CD14-positive monocyte (primary cell): ENCODE measurements at regions not wholly inside any gene's neighbourhood (a gene's known extent, or its start where the extent isn't known, plus 50 kb on each side); places are given as distances from the start of the nearest gene placed in this dataset.

Experiments used
- DNase-seq, 3 donors: peaks; one replicate each; pipeline ENCODE4 v3.0.0-alpha.2; 2011 to 2022
- H2AFZ ChIP-seq: 2 replicates; pipeline ENCODE4 v1.6.0; 2012; ENCODE audit warnings: mild to moderate bottlenecking, low read depth, low read length, inconsistent platforms; ENCODE audit not compliant: insufficient read depth, poor library complexity, severe bottlenecking
- H3K27ac ChIP-seq, 2 donors: 1 replicate in 1 of 2; 2 replicates in 1 of 2; pipeline ENCODE4 v1.5.1; 2012 to 2013; ENCODE audit warnings: low read length in 2 of 2, control low read depth in 1 of 2, inconsistent platforms in 1 of 2, low read depth in 1 of 2, mild to moderate bottlenecking in 1 of 2
- H3K27me3 ChIP-seq, 2 donors: one replicate each; pipeline versions ENCODE4 v1.6.0 to v1.6.1; 2011 to 2013; ENCODE audit warnings: low read length in 2 of 2; ENCODE audit not compliant: control insufficient read depth in 2 of 2, insufficient read depth in 2 of 2
- H3K36me3 ChIP-seq, 2 donors: replicated peaks in 1 of 2; 1 replicate in 1 of 2; 2 replicates in 1 of 2; pipeline versions ENCODE4 v1.5.1 to v1.6.1; 2012 to 2013; ENCODE audit warnings: low read length in 2 of 2, control low read depth in 1 of 2, inconsistent platforms in 1 of 2, mild to moderate bottlenecking in 1 of 2; ENCODE audit not compliant: insufficient read depth in 2 of 2, control insufficient read depth in 1 of 2
- H3K4me1 ChIP-seq, 2 donors: 1 replicate in 1 of 2; 2 replicates in 1 of 2; pipeline versions ENCODE4 v1.5.1 to v1.6.1; 2012 to 2013; ENCODE audit warnings: low read length in 2 of 2, control low read depth in 1 of 2, inconsistent platforms in 1 of 2, mild to moderate bottlenecking in 1 of 2, moderate library complexity in 1 of 2; ENCODE audit not compliant: insufficient read depth in 2 of 2, control insufficient read depth in 1 of 2
- H3K4me2 ChIP-seq: replicated peaks from 2 replicates; pipeline ENCODE3; 2012; ENCODE audit warnings: low read length, moderate library complexity, mild to moderate bottlenecking; ENCODE audit not compliant: poor library complexity, severe bottlenecking; ENCODE audit errors: extremely low read depth
- H3K4me3 ChIP-seq, 3 experiments: fragments of 200-600 bp in 1 of 3; sonication (generic) in 1 of 3; replicated peaks in 1 of 3; 1 replicate in 2 of 3; 2 replicates in 1 of 3; pipeline ENCODE4 v1.5.1; 2011 to 2013; ENCODE audit warnings: low read length in 3 of 3, mild to moderate bottlenecking in 3 of 3, control low read depth in 2 of 3, low read depth in 2 of 3, inconsistent platforms in 1 of 3, moderate library complexity in 1 of 3
- H3K79me2 ChIP-seq: 2 replicates; pipeline ENCODE4 v1.6.0; 2012; ENCODE audit warnings: mild to moderate bottlenecking, control low read depth, inconsistent platforms, low read length, moderate library complexity; ENCODE audit not compliant: insufficient read depth
- H3K9ac ChIP-seq: 2 replicates; pipeline ENCODE4 v1.6.0; 2017; ENCODE audit warnings: low read length, mild to moderate bottlenecking; ENCODE audit not compliant: insufficient read depth, poor library complexity, severe bottlenecking
- H3K9me3 ChIP-seq, 2 donors: replicated peaks in 1 of 2; 1 replicate in 1 of 2; 2 replicates in 1 of 2; pipeline versions ENCODE4 v1.5.1 to v1.6.1; 2012 to 2013; ENCODE audit warnings: low read length in 2 of 2, control low read depth in 1 of 2; ENCODE audit not compliant: control insufficient read depth in 1 of 2, insufficient read depth in 1 of 2
- H4K20me1 ChIP-seq: 2 replicates; pipeline ENCODE4 v1.6.0; 2012; ENCODE audit warnings: mild to moderate bottlenecking, low read length, control low read depth, moderate library complexity; ENCODE audit not compliant: insufficient read depth
- H3K27ac Mint-ChIP-seq, 7 donors: one replicate each; pipeline ENCODE4 v1.8.0; 2020; ENCODE audit warnings: mild to moderate bottlenecking in 7 of 7, mixed read lengths in 7 of 7, moderate library complexity in 6 of 7, inconsistent platforms in 2 of 7
- H3K27me3 Mint-ChIP-seq, 3 donors: one replicate each; pipeline ENCODE4 v1.8.0; 2021 to 2022; ENCODE audit warnings: low read depth in 3 of 3, mild to moderate bottlenecking in 3 of 3, mixed read lengths in 3 of 3, moderate library complexity in 3 of 3, inconsistent platforms in 1 of 3
- H3K36me3 Mint-ChIP-seq, 2 donors: one replicate each; pipeline ENCODE4 v1.8.0; 2020; ENCODE audit warnings: mixed read lengths in 2 of 2, inconsistent platforms in 1 of 2, mild to moderate bottlenecking in 1 of 2
- H3K4me1 Mint-ChIP-seq: one replicate; pipeline ENCODE4 v1.8.0; 2020; ENCODE audit warnings: mild to moderate bottlenecking, mixed read lengths
- H3K4me3 Mint-ChIP-seq, 2 donors: one replicate each; pipeline ENCODE4 v1.8.0; 2020; ENCODE audit warnings: mild to moderate bottlenecking in 2 of 2, mixed read lengths in 2 of 2, moderate library complexity in 1 of 2
- H3K9me3 Mint-ChIP-seq, 7 donors: one replicate each; pipeline ENCODE4 v1.8.0; 2020 to 2022; ENCODE audit warnings: mixed read lengths in 7 of 7, mild to moderate bottlenecking in 6 of 7, moderate library complexity in 6 of 7, inconsistent platforms in 2 of 7
- WGBS: methylation state at CpG from one replicate; pipeline ENCODE4 v1.1.5; 2013; ENCODE audit warnings: missing lambda C conversion rate; ENCODE audit not compliant: insufficient coverage; 5-methylcytosine and 5-hydroxymethylcytosine counted together
- intact Hi-C, 2 donors: fragments of 100-400 bp; cut with micrococcal nuclease; formaldehyde crosslinking; loops; one replicate each; pipeline versions ENCODE4 v1.15.0 to v1.15.1; 2023
- TF ChIP-seq, protein P1 (sequence below): fragments of 200-600 bp; IDR thresholded peaks from one replicate; pipeline ENCODE4 v1.8.0; 2022; ENCODE audit warnings: antibody characterized with exemption, mild to moderate bottlenecking

- Histone ChIP-seq H3K27me3 (no peaks in the 10 kb centered on the region), H3K36me3 (no peaks in the 10 kb centered on the region), H3K4me1 (peaks cover 0 to 3% of the 10 kb centered on the region in 2 donors), H3K4me2 (no peak overlapping the region), H3K4me3 (no peak overlapping the region), H4K20me1 (no peaks in the 10 kb centered on the region), H3K79me2 (no peaks in the 10 kb centered on the region), H3K9me3 (no peaks in the 10 kb centered on the region), H3K9ac (no peak overlapping the region), H2AFZ (no peak overlapping the region), H3K27ac (no peak overlapping the region)
- H3K27ac Mint-ChIP-seq, result no peak overlapping the region
- TF ChIP-seq, protein P1, sequence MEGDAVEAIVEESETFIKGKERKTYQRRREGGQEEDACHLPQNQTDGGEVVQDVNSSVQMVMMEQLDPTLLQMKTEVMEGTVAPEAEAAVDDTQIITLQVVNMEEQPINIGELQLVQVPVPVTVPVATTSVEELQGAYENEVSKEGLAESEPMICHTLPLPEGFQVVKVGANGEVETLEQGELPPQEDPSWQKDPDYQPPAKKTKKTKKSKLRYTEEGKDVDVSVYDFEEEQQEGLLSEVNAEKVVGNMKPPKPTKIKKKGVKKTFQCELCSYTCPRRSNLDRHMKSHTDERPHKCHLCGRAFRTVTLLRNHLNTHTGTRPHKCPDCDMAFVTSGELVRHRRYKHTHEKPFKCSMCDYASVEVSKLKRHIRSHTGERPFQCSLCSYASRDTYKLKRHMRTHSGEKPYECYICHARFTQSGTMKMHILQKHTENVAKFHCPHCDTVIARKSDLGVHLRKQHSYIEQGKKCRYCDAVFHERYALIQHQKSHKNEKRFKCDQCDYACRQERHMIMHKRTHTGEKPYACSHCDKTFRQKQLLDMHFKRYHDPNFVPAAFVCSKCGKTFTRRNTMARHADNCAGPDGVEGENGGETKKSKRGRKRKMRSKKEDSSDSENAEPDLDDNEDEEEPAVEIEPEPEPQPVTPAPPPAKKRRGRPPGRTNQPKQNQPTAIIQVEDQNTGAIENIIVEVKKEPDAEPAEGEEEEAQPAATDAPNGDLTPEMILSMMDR, result no peak
- H3K4me1 Mint-ChIP-seq, result peaks cover 2% of the 10 kb centered on the region
- H3K36me3 Mint-ChIP-seq, result no peaks in the 10 kb centered on the region
- H3K9me3 Mint-ChIP-seq, result peaks cover 0 to 19% (median 6%) of the 10 kb centered on the region in 7 donors
- H3K4me3 Mint-ChIP-seq, result no peak overlapping the region
- intact Hi-C loops, result no loop called here
- no CpG with 5 or more reads among the region's 3 CpGs for WGBS
- peaks cover 2 to 3% (median 3%) of the 10 kb centered on the region in 3 donors for H3K27me3 Mint-ChIP-seq
- no peak for DNase-seq
Measured at GRCh38 chr7:69204943-69205342, 393.3 kb upstream of the AUTS2 start.

- TF ChIP-seq, protein P1, result no peak
- Histone ChIP-seq H3K4me1 (peaks cover 0 to 3% of the 10 kb centered on the region in 2 donors), H3K36me3 (no peaks in the 10 kb centered on the region), H4K20me1 (no peaks in the 10 kb centered on the region), H3K27me3 (no peaks in the 10 kb centered on the region), H3K4me2 (no peak overlapping the region), H2AFZ (no peak overlapping the region), H3K79me2 (no peaks in the 10 kb centered on the region), H3K9ac (no peak overlapping the region), H3K4me3 (no peak overlapping the region), H3K9me3 (no peaks in the 10 kb centered on the region), H3K27ac (no peak overlapping the region)
- DNase-seq, result no peak
- Mint-ChIP-seq H3K36me3 (no peaks in the 10 kb centered on the region), H3K9me3 (peaks cover 0 to 15% (median 4%) of the 10 kb centered on the region in 7 donors), H3K27me3 (peaks cover 2 to 3% (median 3%) of the 10 kb centered on the region in 3 donors), H3K4me3 (no peak overlapping the region), H3K4me1 (peaks cover 2% of the 10 kb centered on the region), H3K27ac (no peak overlapping the region)
- intact Hi-C loops, result no loop called here
Measured at GRCh38 chr7:69205581-69205980, 392.7 kb upstream of the AUTS2 start.
